ENCODE measurements at regions not wholly inside any gene's neighbourhood (a gene's known extent, or its start where the extent isn't known, plus 50 kb on each side); places are given as distances from the start of the nearest gene placed in this dataset.
"Not testable (repeated sequence)": the region's sequence is repeated elsewhere in the genome, so short reads cannot be mapped to it uniquely, and the experiment has no call there.

GRCh38 chr12:28059220-28059619, 86.7 kb upstream of the PTHLH start:
- no peak for DNase-seq (ENCODE audit: low read depth)
- H3K4me3 ChIP-seq (ENCODE audit: low read depth, low read length) = no peak overlapping the region

- no peak overlapping the region for H3K4me3 ChIP-seq (ENCODE audit: low read depth, low read length)
- DNase-seq (ENCODE audit: low read depth) = no peak
Measured at GRCh38 chr12:28059668-28060067, 87.1 kb upstream of the PTHLH start.

GRCh38 chr12:28060871-28061270, 88.3 kb upstream of the PTHLH start:
- DNase-seq (ENCODE audit: low read depth) = no peak
- H3K4me3 ChIP-seq (ENCODE audit: low read depth, low read length) = no peak overlapping the region

GRCh38 chr12:28063355-28063880, 90.9 kb upstream of the PTHLH start:
- no peak for DNase-seq (ENCODE audit: low read depth)
- H3K4me3 ChIP-seq (ENCODE audit: low read depth, low read length) = no peak overlapping the region

- H3K4me3 ChIP-seq (ENCODE audit: low read depth, low read length) = no peak overlapping the region
- DNase-seq (ENCODE audit: low read depth) = no peak
Measured at GRCh38 chr12:28065374-28065773, 92.8 kb upstream of the PTHLH start.

GRCh38 chr12:28065889-28066630, 93.5 kb upstream of the PTHLH start:
- DNase-seq (ENCODE audit: low read depth) = no peak

GRCh38 chr12:28066879-28067278, 94.3 kb upstream of the PTHLH start:
- H3K4me3 ChIP-seq (ENCODE audit: low read depth, low read length) = no peak overlapping the region
- no peak for DNase-seq (ENCODE audit: low read depth)

More at GRCh38 chr12:28065889-28066630, 93.5 kb upstream of the PTHLH start:
- H3K4me3 ChIP-seq (ENCODE audit: low read depth, low read length) = no peak overlapping the region

- DNase-seq (ENCODE audit: low read depth) = no peak
- H3K4me3 ChIP-seq (ENCODE audit: low read depth, low read length) = no peak overlapping the region
Measured at GRCh38 chr12:28068467-28068866, 95.9 kb upstream of the PTHLH start.

GRCh38 chr12:28079539-28079938, 107.0 kb upstream of the PTHLH start:
- DNase-seq (ENCODE audit: low read depth) = no peak
- H3K4me3 ChIP-seq (ENCODE audit: low read depth, low read length) = no peak overlapping the region

- no peak overlapping the region for H3K4me3 ChIP-seq (ENCODE audit: low read depth, low read length)
- DNase-seq (ENCODE audit: low read depth) = peak; percentile 68
Measured at GRCh38 chr12:28082096-28082495, 108.2 kb upstream of the CCDC91 start.

GRCh38 chr12:28083840-28084678, 106.2 kb upstream of the CCDC91 start:
- DNase-seq (ENCODE audit: low read depth) = no peak
- no peak overlapping the region for H3K4me3 ChIP-seq (ENCODE audit: low read depth, low read length)

GRCh38 chr12:28086521-28087155, 103.6 kb upstream of the CCDC91 start:
- DNase-seq (ENCODE audit: low read depth) = no peak
- no peak overlapping the region for H3K4me3 ChIP-seq (ENCODE audit: low read depth, low read length)

- H3K4me3 ChIP-seq (ENCODE audit: low read depth, low read length) = no peak overlapping the region
- DNase-seq (ENCODE audit: low read depth) = no peak
Measured at GRCh38 chr12:28088566-28089272, 101.5 kb upstream of the CCDC91 start.

GRCh38 chr12:28089338-28089737, 100.9 kb upstream of the CCDC91 start:
- DNase-seq (ENCODE audit: low read depth) = peak; percentile 55

GRCh38 chr12:28090835-28091234, 99.4 kb upstream of the CCDC91 start:
- DNase-seq (ENCODE audit: low read depth) = no peak
- no peak overlapping the region for H3K4me3 ChIP-seq (ENCODE audit: low read depth, low read length)

More at GRCh38 chr12:28089338-28089737, 100.9 kb upstream of the CCDC91 start:
- no peak overlapping the region for H3K4me3 ChIP-seq (ENCODE audit: low read depth, low read length)

GRCh38 chr12:28092396-28092795, 97.9 kb upstream of the CCDC91 start:
- no peak overlapping the region for H3K4me3 ChIP-seq (ENCODE audit: low read depth, low read length)
- DNase-seq (ENCODE audit: low read depth) = no peak

- H3K4me3 ChIP-seq (ENCODE audit: low read depth, low read length) = no peak overlapping the region
- no peak for DNase-seq (ENCODE audit: low read depth)
Measured at GRCh38 chr12:28096649-28097048, 93.6 kb upstream of the CCDC91 start.

GRCh38 chr12:28097221-28097620, 93.0 kb upstream of the CCDC91 start:
- no peak for DNase-seq (ENCODE audit: low read depth)
- H3K4me3 ChIP-seq (ENCODE audit: low read depth, low read length) = no peak overlapping the region

GRCh38 chr12:28099245-28099644, 91.0 kb upstream of the CCDC91 start:
- not testable (repeated sequence) for H3K4me3 ChIP-seq (ENCODE audit: low read depth, low read length); DNase-seq (ENCODE audit: low read depth)
